HepG2 (cell line): ENCODE measurements at regions not wholly inside any gene's neighbourhood (a gene's known extent, or its start where the extent isn't known, plus 50 kb on each side); places are given as distances from the start of the nearest gene placed in this dataset.

Source experiments
- CEBPZ ChIP-seq: IDR thresholded peaks from 2 replicates; pipeline ENCODE4 v1.6.1; 2012; ENCODE audit warnings: low read length, improper control_type of control experiment
- DNMT3B ChIP-seq: conservative IDR thresholded peaks from 2 replicates; pipeline ENCODE4 v1.6.1; 2016; ENCODE audit warnings: missing biosample characterization, control low read depth
- E2F2 ChIP-seq: sonication (generic); formaldehyde crosslinking; IDR thresholded peaks from 2 replicates; pipeline ENCODE4 v1.4.0; 2020; ENCODE audit warnings: missing genetic modification reagents, borderline replicate concordance
- HMG20A ChIP-seq: IDR thresholded peaks from 2 replicates; pipeline ENCODE4 v1.6.1; 2016; ENCODE audit warnings: borderline replicate concordance
- HNRNPUL1 ChIP-seq: fragments of 200-400 bp; formaldehyde crosslinking; IDR thresholded peaks from 2 replicates; pipeline ENCODE4 v1.6.1; 2017; ENCODE audit warnings: low read depth, mild to moderate bottlenecking, low read length, moderate library complexity
- MYPOP ChIP-seq: sonication (generic); formaldehyde crosslinking; IDR thresholded peaks from 2 replicates; pipeline ENCODE4 v1.8.1; 2023; ENCODE audit warnings: mild to moderate bottlenecking, moderate library complexity, missing genetic modification reagents
- NAIF1 ChIP-seq: sonication (generic); formaldehyde crosslinking; IDR thresholded peaks from 2 replicates; pipeline ENCODE4 v1.5.0; 2020; ENCODE audit warnings: mild to moderate bottlenecking, missing genetic modification reagents, borderline replicate concordance
- NCOA5 ChIP-seq: sonication (generic); formaldehyde crosslinking; IDR thresholded peaks from 2 replicates; pipeline ENCODE4 v1.4.0; 2020; ENCODE audit warnings: missing genetic modification reagents
- SAFB2 ChIP-seq: sonication (generic); formaldehyde crosslinking; IDR thresholded peaks from 2 replicates; pipeline ENCODE4 v1.5.1; 2020; ENCODE audit warnings: missing genetic modification reagents, low read depth, mild to moderate bottlenecking, borderline replicate concordance
- SMAD3 ChIP-seq: sonication (generic); formaldehyde crosslinking; IDR thresholded peaks from 2 replicates; pipeline ENCODE4 v1.4.0; 2020; ENCODE audit warnings: missing genetic modification reagents
- ZMYM4 ChIP-seq: sonication (generic); formaldehyde crosslinking; IDR thresholded peaks from 2 replicates; pipeline ENCODE4 v1.8.1; 2023; ENCODE audit warnings: mild to moderate bottlenecking, missing genetic modification reagents
- ZNF232 ChIP-seq: sonication (generic); formaldehyde crosslinking; IDR thresholded peaks from 2 replicates; pipeline ENCODE4 v1.4.0; 2020; ENCODE audit warnings: missing genetic modification reagents, borderline replicate concordance
- ZNF276 ChIP-seq: sonication (generic); formaldehyde crosslinking; IDR thresholded peaks from 2 replicates; pipeline ENCODE4 v1.4.0; 2020; ENCODE audit warnings: mild to moderate bottlenecking, low read depth, missing genetic modification reagents
- ZNF567 ChIP-seq: sonication (generic); formaldehyde crosslinking; IDR thresholded peaks from 2 replicates; pipeline ENCODE4 v1.8.1; 2023; ENCODE audit warnings: mild to moderate bottlenecking, missing genetic modification reagents, borderline replicate concordance
- ZNF607 ChIP-seq: sonication (generic); formaldehyde crosslinking; IDR thresholded peaks from 2 replicates; pipeline ENCODE4 v1.5.1; 2020; ENCODE audit warnings: missing genetic modification reagents, mild to moderate bottlenecking, borderline replicate concordance
- ZNF639 ChIP-seq: conservative IDR thresholded peaks from 2 replicates; pipeline ENCODE4 v1.6.1; 2018; ENCODE audit warnings: missing genetic modification reagents
- ZSCAN25 ChIP-seq: sonication (generic); formaldehyde crosslinking; IDR thresholded peaks from 2 replicates; pipeline ENCODE4 v1.8.0; 2022; ENCODE audit warnings: mild to moderate bottlenecking, missing genetic modification reagents
- ZUFSP ChIP-seq: sonication (generic); formaldehyde crosslinking; IDR thresholded peaks from 2 replicates; pipeline ENCODE4 v1.9.0; 2021; ENCODE audit warnings: missing genetic modification reagents, mild to moderate bottlenecking, borderline replicate concordance

- TF ChIP-seq E2F2 (CRISPR knock-in tag): no peak
- peak; percentile 77 for TF ChIP-seq ZMYM4
- no peak; the same call in 1 of the 2 replicates for TF ChIP-seq ZNF607 (CRISPR knock-in tag)
- TF ChIP-seq ZNF567 (CRISPR knock-in tag): no peak
- no peak for TF ChIP-seq MYPOP (CRISPR knock-in tag)
- TF ChIP-seq NAIF1: no peak; the same call in 1 of the 2 replicates
- no peak for TF ChIP-seq ZSCAN25 (CRISPR knock-in tag)
- TF ChIP-seq NCOA5 (CRISPR knock-in tag): no peak
- no peak; the same call in 1 of the 2 replicates for TF ChIP-seq ZNF639 (CRISPR knock-in tag)
- 0 out of 2 replicates have a peak, but pooled peaks have one; percentile 46 for TF ChIP-seq ZNF232 (CRISPR knock-in tag)
- peak; percentile 79; the same call in 1 of the 2 replicates for TF ChIP-seq SAFB2 (CRISPR knock-in tag)
- TF ChIP-seq ZUFSP: no peak
- TF ChIP-seq SMAD3 (CRISPR knock-in tag): peak; percentile 53; the same call in 1 of the 2 replicates
- TF ChIP-seq CEBPZ: no peak
- TF ChIP-seq HMG20A (CRISPR knock-in tag): peak; percentile 84; the same call in 1 of the 2 replicates
- no peak for TF ChIP-seq DNMT3B (CRISPR knock-in tag)
- TF ChIP-seq HNRNPUL1: no peak
- TF ChIP-seq ZNF276: no peak
Measured at GRCh38 chr2:8119782-8120505, 561.9 kb upstream of the ID2 start (continued).
